GDM1 (cell line): ENCODE measurements at regions not wholly inside any gene's neighbourhood (a gene's known extent, or its start where the extent isn't known, plus 50 kb on each side); places are given as distances from the start of the nearest gene placed in this dataset.
"Not testable (repeated sequence)": the region's sequence is repeated elsewhere in the genome, so short reads cannot be mapped to it uniquely, and the experiment has no call there.

ENCODE experiments used
- DNase-seq: peaks from one replicate; lab custom pipeline; 2025; lab: John Stamatoyannopoulos, UW

DNA sequence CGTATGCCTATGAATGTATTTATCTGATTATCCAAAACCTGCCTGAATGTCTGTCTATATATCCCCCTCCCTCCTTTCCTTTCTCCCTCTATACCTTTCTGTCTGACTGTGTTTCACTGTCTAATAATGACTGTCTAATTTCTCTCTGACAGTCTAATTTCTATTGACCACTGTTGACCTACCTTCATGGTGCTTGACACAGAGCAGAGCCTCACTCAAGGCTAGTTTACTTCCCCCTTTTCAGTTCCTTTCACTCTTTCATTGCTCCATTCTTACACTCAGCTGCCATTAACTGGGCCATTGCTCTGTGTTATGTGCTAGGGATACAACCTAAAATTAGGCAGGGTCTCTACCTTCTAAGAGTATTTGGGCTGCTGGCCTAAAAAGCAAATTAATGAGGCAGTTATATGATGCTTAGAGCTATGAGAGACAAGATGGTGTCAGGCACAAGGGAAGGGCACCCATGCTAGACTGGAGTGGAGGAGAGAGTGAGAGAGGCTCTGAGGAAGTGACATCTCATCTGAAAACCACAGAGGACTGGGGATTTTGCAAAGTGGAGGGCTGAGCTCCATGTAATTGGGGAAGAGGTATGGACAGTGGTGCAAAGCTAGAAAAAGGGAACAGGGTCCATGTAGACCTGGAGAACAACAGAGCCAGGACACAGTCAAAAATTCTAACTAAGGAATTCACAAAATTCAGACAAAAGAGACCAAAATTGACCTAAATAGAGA lies 348.6 kb upstream of the CHRNA7 start:
- DNase-seq: not testable (repeated sequence)

- DNase-seq: not testable (repeated sequence)
These were observed 343.2 kb upstream of the CHRNA7 start for GRCh38 chr15:31687088-31687487.

GRCh38 chr15:31696509-31696908 lies 333.8 kb upstream of the CHRNA7 start:
- DNase-seq: not testable (repeated sequence)

DNA sequence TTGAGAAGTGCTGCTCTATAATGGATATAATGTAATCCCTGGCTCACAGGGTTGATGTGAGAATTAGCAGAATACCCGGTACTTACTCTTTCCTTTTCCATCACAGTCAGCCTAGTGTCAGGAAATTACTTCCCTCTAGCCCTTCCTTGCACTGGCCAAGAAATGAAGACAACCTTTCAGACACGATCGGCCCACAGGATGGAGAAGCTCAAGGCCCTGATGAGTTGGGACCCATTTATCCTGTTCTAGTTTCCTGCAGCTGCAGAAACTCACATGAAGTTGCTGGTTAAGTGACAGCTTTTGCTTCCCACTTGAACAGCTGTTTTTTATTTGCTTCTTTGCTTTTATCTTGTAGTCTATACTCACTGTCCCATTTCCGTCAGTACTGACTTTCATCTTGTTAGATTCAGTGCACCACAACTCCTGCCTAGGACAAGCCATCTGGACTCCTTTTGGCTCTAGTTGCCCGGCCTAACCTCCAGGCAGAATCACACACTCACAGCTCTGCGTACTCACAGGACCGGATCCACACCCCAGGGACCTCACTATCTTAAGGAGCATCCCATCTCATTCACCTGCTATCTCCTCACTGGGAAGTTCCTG lies 325.1 kb upstream of the CHRNA7 start:
- DNase-seq: not testable (repeated sequence)

- not testable (repeated sequence) for DNase-seq
These were observed 322.2 kb upstream of the CHRNA7 start for GRCh38 chr15:31707944-31708702.

- DNase-seq: not testable (repeated sequence)
These were observed 321.5 kb upstream of the CHRNA7 start for GRCh38 chr15:31708703-31709327.

DNA sequence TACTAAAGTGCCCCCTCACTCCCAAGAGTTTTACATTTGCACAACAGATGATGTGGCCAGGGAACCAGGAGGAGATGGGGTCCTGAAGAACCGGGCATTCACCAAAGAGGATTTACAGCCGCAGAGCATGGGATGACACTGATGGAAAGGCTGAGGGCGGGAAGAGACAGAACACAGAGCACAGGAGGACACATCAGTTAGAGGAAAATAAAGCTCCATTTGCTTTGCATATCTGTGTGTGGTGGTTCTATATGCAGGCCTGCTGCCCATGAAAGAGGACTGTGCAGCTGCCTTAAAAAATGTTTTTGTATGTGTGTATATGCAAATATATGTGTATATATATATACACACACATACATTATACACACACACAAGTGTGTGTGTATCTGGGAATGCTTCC lies 320.8 kb upstream of the CHRNA7 start:
- not testable (repeated sequence) for DNase-seq

DNA sequence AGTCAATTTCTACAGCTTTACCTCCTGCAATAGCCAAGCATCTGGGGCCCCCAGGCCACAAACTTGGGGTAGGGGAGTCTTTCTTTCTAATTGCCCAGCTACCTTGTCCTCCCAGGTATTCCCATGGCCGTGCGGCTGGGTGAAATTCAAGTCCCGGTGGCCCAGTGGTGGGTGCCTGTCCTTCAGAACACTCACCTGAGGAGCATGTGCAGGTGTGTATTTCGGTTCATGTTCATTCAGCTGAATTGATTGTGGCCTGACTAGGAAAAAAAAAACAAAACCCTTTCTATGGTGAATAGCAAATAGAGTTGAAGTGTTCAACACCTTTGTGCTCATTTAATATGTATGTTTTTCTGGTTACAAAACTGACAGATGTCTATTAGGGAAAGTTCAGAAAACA lies 319.5 kb upstream of the CHRNA7 start:
- DNase-seq: not testable (repeated sequence)

DNA sequence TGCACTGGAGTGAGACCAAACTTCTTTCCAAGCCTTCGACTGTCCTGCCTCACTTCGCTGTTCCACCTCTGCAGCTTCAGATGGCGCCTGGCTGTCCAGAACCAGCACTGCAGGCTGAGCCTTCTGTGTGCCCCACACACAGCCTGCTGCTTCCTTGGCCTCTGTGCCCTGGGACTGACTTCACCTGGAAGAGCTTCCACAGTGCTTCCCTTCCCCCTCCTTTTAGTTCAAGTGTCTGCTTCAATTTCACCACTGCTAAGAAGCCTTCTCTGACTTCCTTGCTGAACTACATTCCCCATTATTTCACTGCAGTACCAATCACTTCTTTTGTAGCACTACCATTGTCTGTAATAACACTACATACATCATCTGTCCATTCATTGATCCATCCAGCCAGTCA lies 315.1 kb upstream of the CHRNA7 start:
- DNase-seq: not testable (repeated sequence)

GRCh38 chr15:31718625-31719024 lies 311.7 kb upstream of the CHRNA7 start:
- not testable (repeated sequence) for DNase-seq

- not testable (repeated sequence) for DNase-seq
These were observed 310.8 kb upstream of the CHRNA7 start for GRCh38 chr15:31719396-31720022.

GRCh38 chr15:31723019-31723418 lies 307.3 kb upstream of the CHRNA7 start:
- not testable (repeated sequence) for DNase-seq

DNA sequence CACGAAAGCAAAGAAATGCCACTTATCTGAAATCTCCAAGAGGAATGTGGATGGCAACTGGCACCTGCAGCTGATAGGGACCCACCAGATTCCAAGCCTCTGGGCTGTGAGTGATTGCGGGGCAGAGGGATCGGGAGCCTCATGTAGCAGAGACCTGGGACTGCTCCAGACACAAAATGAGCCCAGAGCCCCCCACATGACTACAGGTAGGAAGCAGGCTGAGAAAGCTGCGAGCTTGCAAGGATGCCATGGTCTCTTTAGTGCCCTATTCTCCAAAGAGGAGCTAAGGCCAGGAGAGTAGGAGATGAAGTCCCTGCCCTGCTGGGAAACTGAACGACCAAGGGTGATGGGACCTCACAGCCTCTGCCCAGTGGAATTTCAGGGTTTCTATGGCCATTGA lies 305.4 kb upstream of the CHRNA7 start:
- DNase-seq: not testable (repeated sequence)

DNA sequence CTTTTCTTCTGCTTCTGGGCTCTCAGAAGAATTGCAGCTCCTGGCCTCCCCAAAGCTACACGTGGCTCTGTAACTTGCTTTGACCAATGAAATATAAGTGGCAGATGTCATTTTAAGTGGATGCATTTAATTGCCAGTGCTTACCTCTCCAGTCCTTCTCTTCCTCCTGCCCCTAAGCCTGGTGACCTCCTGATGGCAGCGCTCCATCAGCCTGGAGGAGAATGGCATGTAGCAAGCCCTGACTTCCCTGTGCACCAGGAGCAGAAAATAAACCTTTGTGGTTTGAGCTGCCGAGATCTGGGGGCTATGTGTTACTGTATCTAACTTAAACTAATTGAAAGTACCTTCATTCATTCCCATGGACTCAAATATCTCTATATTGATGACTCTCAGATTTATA lies 304.7 kb upstream of the CHRNA7 start:
- DNase-seq: not testable (repeated sequence)

- DNase-seq: no peak
These were observed 302.7 kb upstream of the CHRNA7 start for GRCh38 chr15:31727612-31728011.

- no peak for DNase-seq
These were observed 297.6 kb upstream of the CHRNA7 start for GRCh38 chr15:31732726-31733125.

DNA sequence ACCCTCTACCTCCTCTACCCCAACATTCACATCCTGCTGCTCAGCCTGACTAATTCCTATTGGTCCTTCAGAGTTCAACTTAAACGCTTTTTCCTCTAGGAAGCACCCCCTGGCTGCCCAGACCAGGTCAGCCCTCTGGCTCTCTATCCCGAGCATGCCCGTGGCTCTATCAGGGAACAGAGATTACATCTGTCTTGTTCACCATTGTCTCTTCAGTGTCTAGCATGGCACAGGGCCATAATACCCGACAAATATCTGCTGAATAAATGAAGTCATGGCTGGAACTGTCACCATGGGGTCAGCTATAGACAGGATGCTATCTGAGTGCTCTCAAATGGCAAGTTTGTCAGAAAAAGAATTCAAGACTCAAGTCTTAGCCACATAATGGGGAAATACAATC lies 296.9 kb upstream of the CHRNA7 start:
- no peak for DNase-seq

DNA sequence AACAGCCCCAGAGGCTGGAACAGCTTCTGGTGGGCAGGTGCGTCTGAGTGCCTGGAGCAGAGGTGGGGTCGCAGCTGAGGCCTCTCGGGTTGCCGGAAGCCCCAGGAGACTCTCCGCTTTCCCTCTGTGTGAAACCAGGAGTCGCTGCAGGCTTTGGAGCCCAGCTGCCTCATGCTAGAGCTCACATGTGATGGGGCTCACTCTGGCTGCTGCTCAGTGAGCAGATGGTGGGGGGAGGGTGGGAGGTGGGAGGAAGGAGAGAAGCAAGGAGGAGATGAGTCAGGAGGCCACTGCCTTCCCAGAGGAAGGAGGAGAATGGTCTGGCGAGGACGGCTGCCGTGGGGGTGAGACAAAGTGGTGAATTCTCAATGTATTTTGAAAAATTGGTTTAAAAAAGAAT lies 290.1 kb upstream of the CHRNA7 start:
- DNase-seq: no peak

- no peak for DNase-seq
These were observed 284.5 kb upstream of the CHRNA7 start for GRCh38 chr15:31745841-31746240.

DNA sequence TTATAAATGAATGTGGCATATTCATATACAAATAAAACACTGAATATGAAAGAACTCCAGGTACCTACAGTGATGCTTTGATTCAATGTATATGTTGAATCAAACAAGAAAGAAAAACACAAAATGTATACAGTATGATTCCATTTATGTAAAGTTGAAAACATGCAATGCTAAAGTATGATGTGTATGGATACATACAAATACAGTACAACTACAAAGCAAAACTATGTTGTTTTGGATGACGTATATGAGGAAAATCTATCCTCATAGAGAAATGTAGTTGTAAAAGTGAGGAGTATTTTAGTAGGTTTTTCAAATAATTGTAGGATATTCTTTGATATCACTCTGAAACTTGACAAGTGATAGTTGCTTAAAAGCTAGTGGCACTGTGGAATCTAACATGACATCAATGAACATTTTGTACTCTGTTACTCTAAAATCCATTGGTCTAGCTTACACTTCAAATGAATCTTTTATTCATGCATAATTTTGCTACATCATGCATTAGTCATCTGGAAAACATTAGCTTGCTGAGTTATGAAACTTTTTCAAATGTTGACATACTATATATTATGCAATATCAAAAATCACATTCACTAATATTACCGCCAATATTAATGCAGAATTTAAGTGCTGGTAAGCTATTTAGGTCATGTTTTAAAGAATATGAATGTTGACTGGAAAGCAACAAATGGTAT lies 278.1 kb upstream of the CHRNA7 start:
- no peak for DNase-seq

GRCh38 chr15:31752905-31753304 lies 277.4 kb upstream of the CHRNA7 start:
- DNase-seq: no peak
